CD4-positive, alpha-beta T cell (primary cell): ENCODE measurements at regions not wholly inside any gene's neighbourhood (a gene's known extent, or its start where the extent isn't known, plus 50 kb on each side); places are given as distances from the start of the nearest gene placed in this dataset.

Source experiments
- ATAC-seq: fragments of 200-7000 bp; cut with Tn5 transposase; one replicate; pipeline ENCODE4 v1.10.0; 2022; ENCODE audit warnings: mild to moderate bottlenecking; ENCODE audit not compliant: poor library complexity
- CTCF ChIA-PET: fragments of 350-600 bp; sonication (Branson Sonifier 250); formaldehyde crosslinking; loops from one replicate; lab custom pipeline; 2021; ENCODE audit warnings: antibody characterized with exemption, inconsistent platforms; lab: Charles Lee
- POLR2A ChIA-PET: fragments of 350-600 bp; sonication (Branson Sonifier 250); formaldehyde crosslinking; loops from one replicate; lab custom pipeline; 2021; ENCODE audit warnings: antibody characterized with exemption, inconsistent platforms; lab: Charles Lee
- DNase-seq, 14 experiments: peaks; one replicate each; pipeline ENCODE4 v3.0.0-alpha.2; 2013 to 2020; ENCODE audit warnings: mixed read lengths in 2 of 14
- H3K27ac ChIP-seq, 2 donors: one replicate each; pipeline versions ENCODE4 v1.5.1 to v1.7.0; 2013; ENCODE audit warnings: low read length in 2 of 2, low read depth in 1 of 2, mild to moderate bottlenecking in 1 of 2
- H3K27me3 ChIP-seq, 2 experiments: 1 replicate in 1 of 2; 2 replicates in 1 of 2; pipeline versions ENCODE4 v1.6.1 to v1.7.0; 2013; ENCODE audit warnings: low read length in 2 of 2, control low read depth in 1 of 2, mild to moderate bottlenecking in 1 of 2, moderate library complexity in 1 of 2; ENCODE audit not compliant: insufficient read depth in 2 of 2, control insufficient read depth in 1 of 2
- H3K36me3 ChIP-seq: one replicate; pipeline ENCODE4 v1.6.1; 2013; ENCODE audit warnings: low read length, control low read depth; ENCODE audit not compliant: insufficient read depth
- H3K4me1 ChIP-seq: one replicate; pipeline ENCODE4 v1.6.1; 2013; ENCODE audit warnings: low read length, control low read depth; ENCODE audit not compliant: insufficient read depth
- H3K4me3 ChIP-seq: one replicate; pipeline ENCODE4 v1.5.1; 2013; ENCODE audit warnings: mild to moderate bottlenecking, low read length, moderate library complexity
- H3K9me3 ChIP-seq, 2 experiments: 1 replicate in 1 of 2; 2 replicates in 1 of 2; pipeline versions ENCODE4 v1.6.1 to v1.7.0; 2013; ENCODE audit warnings: low read length in 2 of 2, mild to moderate bottlenecking in 2 of 2, control low read depth in 1 of 2, moderate library complexity in 1 of 2; ENCODE audit not compliant: control insufficient read depth in 1 of 2, insufficient read depth in 1 of 2
- H3K27ac Mint-ChIP-seq: one replicate; pipeline ENCODE4 v1.8.0; 2020; ENCODE audit warnings: mixed read lengths
- H3K27me3 Mint-ChIP-seq: one replicate; pipeline ENCODE4 v1.8.0; 2021; ENCODE audit warnings: mixed read lengths
- H3K36me3 Mint-ChIP-seq: one replicate; pipeline ENCODE4 v1.8.0; 2021; ENCODE audit warnings: low read depth, mixed read lengths
- H3K4me1 Mint-ChIP-seq: one replicate; pipeline ENCODE4 v1.8.0; 2021; ENCODE audit warnings: low read depth, mixed read lengths
- H3K4me3 Mint-ChIP-seq: one replicate; pipeline ENCODE4 v1.8.0; 2020; ENCODE audit warnings: mild to moderate bottlenecking, mixed read lengths
- H3K9me3 Mint-ChIP-seq: one replicate; pipeline ENCODE4 v1.8.0; 2020; ENCODE audit warnings: mixed read lengths
- intact Hi-C, 2 experiments: fragments of 100-400 bp; cut with DNase I in 1 of 2; cut with micrococcal nuclease in 1 of 2; formaldehyde crosslinking; loops; one replicate each; pipeline versions ENCODE4 v1.15.1 to v1.9.0; 2023 to 2025; cut with DNase I, micrococcal nuclease
- TF ChIP-seq, protein P1 (sequence below): fragments of 200-600 bp; IDR thresholded peaks from one replicate; pipeline ENCODE4 v1.8.0; 2022; ENCODE audit warnings: antibody characterized with exemption, mild to moderate bottlenecking

DNA sequence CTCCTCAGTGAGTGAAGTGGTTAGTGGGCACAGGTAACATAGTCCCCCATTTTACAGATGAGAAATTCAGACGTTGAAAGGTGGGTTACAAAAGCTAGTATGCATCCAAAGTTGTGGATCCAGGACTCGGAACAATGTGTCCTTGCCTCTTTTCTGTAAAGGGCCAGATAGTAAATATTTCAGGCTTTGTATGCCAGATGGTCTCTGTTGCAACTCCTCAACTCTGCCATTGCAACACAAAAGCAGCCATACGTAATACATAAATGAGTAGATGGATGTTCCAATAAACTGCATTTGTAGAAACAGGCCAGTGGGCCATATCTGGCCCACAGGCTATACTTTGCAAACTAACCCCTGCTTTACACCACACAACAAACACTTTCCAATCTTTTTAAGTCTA lies 166.6 kb upstream of the PKDCC start:
- ATAC-seq = no peak
- intact Hi-C loops = no loop called here
- H3K9me3 ChIP-seq = no peaks in the 10 kb centered on the region
- Mint-ChIP-seq H3K9me3 (no peaks in the 10 kb centered on the region), H3K4me3 (no peak overlapping the region), H3K27me3 (peaks cover 20% of the 10 kb centered on the region), H3K36me3 (no peaks in the 10 kb centered on the region), H3K27ac (no peak overlapping the region), H3K4me1 (peaks cover 4% of the 10 kb centered on the region)
- CTCF ChIA-PET = no interaction called here
- peaks cover 0 to 2% of the 10 kb centered on the region in 2 experiments for H3K27me3 ChIP-seq
- no peak overlapping the region for H3K27ac ChIP-seq
- POLR2A ChIA-PET = no interaction called here
- no peak overlapping the region for H3K4me3 ChIP-seq
- TF ChIP-seq, protein P1, sequence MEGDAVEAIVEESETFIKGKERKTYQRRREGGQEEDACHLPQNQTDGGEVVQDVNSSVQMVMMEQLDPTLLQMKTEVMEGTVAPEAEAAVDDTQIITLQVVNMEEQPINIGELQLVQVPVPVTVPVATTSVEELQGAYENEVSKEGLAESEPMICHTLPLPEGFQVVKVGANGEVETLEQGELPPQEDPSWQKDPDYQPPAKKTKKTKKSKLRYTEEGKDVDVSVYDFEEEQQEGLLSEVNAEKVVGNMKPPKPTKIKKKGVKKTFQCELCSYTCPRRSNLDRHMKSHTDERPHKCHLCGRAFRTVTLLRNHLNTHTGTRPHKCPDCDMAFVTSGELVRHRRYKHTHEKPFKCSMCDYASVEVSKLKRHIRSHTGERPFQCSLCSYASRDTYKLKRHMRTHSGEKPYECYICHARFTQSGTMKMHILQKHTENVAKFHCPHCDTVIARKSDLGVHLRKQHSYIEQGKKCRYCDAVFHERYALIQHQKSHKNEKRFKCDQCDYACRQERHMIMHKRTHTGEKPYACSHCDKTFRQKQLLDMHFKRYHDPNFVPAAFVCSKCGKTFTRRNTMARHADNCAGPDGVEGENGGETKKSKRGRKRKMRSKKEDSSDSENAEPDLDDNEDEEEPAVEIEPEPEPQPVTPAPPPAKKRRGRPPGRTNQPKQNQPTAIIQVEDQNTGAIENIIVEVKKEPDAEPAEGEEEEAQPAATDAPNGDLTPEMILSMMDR = no peak
- DNase-seq = no peak
- no peaks in the 10 kb centered on the region for H3K36me3 ChIP-seq
- H3K4me1 ChIP-seq = peaks cover 12% of the 10 kb centered on the region

- ChIA-PET POLR2A (no interaction called here), CTCF (no interaction called here)
- Mint-ChIP-seq H3K9me3 (no peaks in the 10 kb centered on the region), H3K27ac (no peak overlapping the region), H3K4me1 (no peaks in the 10 kb centered on the region), H3K36me3 (no peaks in the 10 kb centered on the region), H3K4me3 (no peak overlapping the region), H3K27me3 (peaks cover 17% of the 10 kb centered on the region)
- H3K27ac ChIP-seq = no peak overlapping the region
- H3K4me1 ChIP-seq = peaks cover 3% of the 10 kb centered on the region
- no peaks in the 10 kb centered on the region for H3K9me3 ChIP-seq
- H3K4me3 ChIP-seq = no peak overlapping the region
- ATAC-seq (no peak), DNase-seq (no peak)
- H3K36me3 ChIP-seq = no peaks in the 10 kb centered on the region
- H3K27me3 ChIP-seq = peaks cover 0 to 2% of the 10 kb centered on the region in 2 experiments
- TF ChIP-seq, protein P1 = no peak
- intact Hi-C loops = no loop called here
Measured at GRCh38 chr2:41884718-41885117, 163.1 kb upstream of the PKDCC start.

DNA sequence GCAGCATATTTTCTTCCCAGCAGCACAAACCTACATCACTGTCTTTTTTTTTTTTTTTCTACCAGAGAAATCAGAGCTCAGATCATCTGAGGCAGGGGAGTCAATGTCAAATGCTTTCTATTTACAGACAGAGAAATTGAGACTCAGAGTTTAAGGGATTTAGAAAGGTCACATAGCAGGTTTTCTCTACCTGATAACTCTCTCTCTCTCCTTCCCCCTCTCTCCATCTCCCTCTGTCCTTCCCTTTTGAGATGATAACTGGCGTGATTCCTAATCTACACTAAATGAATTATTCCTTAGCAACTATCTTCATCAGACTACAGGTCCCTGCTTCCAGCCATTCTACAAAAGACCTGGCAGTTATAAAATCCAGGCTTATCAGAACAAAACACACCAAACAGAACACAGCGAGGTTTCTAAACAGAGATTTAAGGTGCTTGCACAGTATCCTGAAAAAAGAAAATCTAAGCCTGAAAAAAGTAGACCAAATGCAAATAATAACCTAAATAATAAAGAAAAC lies 161.6 kb upstream of the PKDCC start:
- Mint-ChIP-seq H3K4me1 (no peaks in the 10 kb centered on the region), H3K36me3 (no peaks in the 10 kb centered on the region), H3K27me3 (peaks cover 14% of the 10 kb centered on the region), H3K27ac (no peak overlapping the region), H3K4me3 (no peak overlapping the region), H3K9me3 (no peaks in the 10 kb centered on the region)
- H3K9me3 ChIP-seq = no peaks in the 10 kb centered on the region
- H3K27ac ChIP-seq = no peak overlapping the region
- intact Hi-C loops = no loop called here
- peaks cover 0 to 2% of the 10 kb centered on the region in 2 experiments for H3K27me3 ChIP-seq
- ATAC-seq (no peak), DNase-seq (no peak)
- TF ChIP-seq, protein P1 = no peak
- no peak overlapping the region for H3K4me3 ChIP-seq
- H3K4me1 ChIP-seq = no peaks in the 10 kb centered on the region
- no peaks in the 10 kb centered on the region for H3K36me3 ChIP-seq
- ChIA-PET CTCF (no interaction called here), POLR2A (no interaction called here)
